Nucleus accumbens (tissue), 56 donors: ENCODE measurements at regions not wholly inside any gene's neighbourhood (a gene's known extent, or its start where the extent isn't known, plus 50 kb on each side); places are given as distances from the start of the nearest gene placed in this dataset.

ENCODE experiments used
- DNase-seq, 56 donors: peaks; one replicate each; lab custom pipeline; 2025; lab: John Stamatoyannopoulos, UW

DNA sequence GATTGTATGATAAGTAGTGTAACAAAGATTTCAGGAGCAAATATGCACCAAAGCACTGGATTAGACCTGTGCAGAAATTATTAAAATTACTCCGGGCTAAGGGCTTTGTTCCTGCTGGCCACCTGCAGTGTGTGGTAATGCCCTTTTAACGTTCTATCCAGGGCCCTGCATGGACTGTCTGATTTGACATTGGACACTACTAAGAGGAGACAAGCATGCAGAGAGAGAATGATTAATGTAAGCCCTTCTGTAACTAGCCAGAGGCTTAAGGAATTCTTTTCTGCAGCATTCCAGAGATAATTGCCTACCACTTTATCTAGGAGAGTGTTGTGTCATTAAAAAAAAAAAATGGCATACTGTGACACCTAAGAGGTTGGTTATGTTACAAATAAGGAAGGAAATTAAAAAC, 117.0 kb downstream of the PCDH7 start:
- no peak for DNase-seq

DNA sequence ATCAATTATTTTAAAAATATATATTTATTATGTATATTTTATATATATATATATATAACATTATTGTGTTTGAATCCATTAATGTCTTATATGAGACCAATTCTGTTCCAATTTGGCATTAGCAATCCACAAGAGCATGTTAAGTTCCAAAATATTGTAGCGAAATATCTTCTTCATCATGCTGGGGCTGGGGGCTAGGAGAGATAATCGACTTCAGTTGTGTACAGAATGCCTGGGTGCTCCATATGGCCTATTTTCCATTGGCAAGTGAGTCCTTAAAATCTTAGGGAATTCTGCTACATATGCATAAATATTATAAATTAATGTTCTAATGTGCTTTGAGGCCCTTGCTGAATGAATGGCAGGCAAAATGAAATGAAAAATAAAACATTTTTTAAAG, 117.7 kb downstream of the PCDH7 start:
- DNase-seq = no peak

DNA sequence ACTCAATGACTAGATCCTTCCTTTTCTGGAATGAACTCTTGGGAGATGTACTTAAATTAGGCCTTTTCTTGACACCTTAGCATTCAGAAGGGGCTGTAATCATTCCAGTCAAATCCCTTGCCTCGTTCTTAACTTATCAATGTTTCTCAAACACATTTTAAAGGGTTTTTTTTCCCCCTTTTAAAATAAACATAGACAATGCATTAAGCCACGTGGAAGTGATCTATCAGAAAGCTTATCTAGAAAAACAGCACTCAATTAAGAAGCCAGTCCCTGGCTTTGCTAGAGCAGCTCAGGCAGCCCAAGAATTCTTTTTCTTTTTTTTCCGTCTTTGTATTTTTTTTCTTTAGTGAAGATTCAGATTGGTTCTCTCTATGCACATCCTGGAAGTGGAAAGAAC, 118.2 kb downstream of the PCDH7 start:
- no peak for DNase-seq

DNA sequence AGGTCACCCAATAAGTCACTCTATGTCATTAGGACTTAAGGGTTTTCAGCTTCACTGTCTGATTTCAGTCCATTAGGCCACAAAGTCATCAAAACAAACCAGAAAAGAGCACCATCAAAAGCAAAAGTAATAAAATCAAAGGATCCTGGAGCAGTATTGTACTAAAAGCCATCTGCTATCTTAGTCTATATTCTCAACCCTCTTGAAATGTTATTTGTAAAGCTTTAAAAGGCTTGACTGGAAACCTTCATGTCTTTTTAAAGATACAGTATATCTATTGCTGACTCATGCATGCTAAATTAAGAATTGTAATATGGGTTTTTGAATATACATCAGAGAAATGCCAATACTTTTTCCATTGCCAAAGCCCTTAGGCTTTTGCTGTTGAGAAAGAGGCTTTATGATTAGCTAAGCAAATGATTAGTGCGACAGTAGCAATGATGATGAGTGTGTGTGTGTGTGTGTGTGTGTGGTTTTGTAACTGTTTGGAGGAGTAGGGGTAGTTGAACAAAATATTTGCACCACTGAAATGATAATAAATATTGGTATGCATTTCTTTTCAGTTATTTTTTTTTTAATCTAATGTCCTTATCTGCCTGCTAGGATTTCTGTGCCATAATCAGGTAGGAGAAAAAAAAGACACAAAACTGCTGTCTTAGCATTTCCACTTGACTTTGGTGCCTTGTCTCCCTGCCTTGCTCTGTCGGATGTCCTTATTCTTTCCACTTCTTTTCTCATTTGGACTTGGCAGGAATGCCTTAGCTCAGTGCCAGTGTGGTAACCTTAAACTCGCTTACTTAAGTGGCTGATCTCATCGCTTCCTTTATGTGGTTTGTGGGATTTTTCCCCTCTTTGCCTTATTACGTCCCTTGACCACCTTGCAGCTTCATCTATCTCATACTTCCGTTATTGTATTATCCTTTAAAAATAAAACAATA, 119.7 kb downstream of the PCDH7 start:
- DNase-seq = no peak

DNA sequence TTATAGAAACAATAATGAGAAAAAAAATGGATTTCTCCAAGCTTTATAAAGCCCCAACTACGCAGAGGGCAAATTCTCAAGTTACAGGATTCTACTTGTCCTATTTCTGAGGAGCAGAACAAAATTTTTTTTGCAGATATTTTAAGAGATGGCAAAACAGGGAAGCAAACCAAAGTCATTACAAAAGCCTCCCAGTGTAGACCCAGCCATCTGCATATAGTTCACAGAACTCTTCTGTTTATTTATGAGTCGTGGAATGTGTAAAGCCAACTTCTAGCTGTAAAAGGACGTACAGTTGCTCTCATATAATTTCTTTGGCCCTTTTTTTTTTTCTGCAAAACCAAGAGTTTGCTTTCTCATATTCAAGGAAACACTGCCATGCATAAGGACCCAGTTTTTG, 120.4 kb downstream of the PCDH7 start:
- no peak for DNase-seq

DNA sequence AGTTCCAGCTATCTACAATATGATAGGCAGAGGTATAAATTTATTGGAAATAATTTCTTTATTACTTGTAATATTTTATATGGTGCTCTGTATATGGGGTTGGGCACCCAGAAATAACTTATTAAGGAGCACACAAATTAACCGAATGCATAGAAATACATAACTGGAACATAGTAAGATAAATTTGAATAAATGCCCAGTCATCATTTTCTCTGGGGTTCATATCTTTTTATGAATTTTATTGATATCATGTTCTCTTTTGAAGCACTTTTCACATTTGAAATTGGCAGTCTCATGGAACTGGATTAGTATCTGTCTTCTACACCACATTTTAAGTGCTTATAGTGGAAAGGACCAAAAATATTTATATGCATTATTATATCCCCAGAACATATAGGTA, 122.0 kb downstream of the PCDH7 start:
- no peak for DNase-seq

DNA sequence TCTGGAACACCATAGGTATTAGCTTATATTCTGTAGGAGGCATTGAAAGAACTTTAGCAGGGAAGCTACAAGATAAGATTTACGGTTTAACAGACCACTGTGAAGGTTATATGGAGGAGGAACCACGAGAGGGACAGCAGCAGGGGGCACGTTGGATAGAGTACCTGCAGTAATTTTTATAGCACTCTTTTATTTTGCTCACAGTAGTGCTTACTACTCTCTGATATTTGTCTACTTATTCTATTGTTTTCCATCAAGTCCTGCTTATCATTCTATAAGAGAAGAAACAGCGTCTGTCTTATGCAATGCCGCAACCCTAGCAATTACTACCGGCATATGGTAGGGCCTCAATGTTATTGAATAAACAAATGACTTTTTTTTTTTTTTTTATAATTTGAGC, 122.5 kb downstream of the PCDH7 start:
- DNase-seq = no peak

DNA sequence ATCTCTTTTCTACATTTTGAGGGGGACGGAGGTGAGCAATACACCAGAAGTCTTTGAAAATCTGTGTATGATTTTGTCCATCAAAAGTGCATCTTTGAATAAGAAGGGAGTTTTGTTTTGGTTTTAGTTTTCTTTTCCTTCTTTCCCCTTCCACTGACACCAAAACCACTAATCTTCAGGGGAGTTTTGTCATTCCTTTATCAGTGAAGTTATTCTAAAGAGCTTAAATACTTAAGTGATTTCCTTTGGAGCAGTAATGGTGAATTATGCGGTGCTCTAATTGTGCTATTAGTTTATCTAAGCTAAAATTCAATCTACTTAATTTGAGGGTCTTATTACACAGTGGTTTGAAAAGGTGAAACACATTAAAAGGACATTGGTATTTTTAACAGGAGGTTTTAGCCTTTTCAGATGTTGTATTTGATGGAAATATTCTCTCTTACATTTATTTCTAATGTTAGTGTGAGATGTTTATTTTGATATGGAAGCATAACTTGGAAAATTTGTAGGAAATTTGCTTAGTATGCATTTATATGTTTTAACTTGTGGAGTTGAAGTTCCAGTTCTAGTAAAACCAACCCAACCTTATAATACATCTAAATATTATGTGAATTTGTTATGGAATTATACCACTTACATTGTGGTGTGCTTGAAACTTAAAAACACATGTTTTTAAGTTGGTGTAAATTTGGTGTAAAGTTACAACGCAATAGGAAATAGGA, 124.9 kb downstream of the PCDH7 start:
- DNase-seq = no peak

DNA sequence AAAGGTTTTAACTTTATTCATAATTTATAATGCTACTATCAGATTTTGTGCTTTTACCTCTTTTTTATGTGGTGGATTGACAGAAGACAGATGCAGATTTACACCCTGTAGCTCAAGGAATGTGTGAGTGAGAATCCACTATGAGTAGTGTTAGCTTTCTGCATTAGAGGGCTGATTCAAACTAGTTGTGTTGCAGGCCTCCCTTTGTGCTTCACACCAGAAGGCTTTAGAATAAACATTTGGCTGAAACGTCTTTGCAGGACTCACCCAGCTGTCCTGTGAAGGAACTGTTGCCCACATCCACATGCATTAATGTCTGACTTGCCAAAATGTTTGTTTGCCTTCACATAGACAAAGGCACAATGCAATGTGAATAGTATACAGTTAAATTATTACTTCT, 127.0 kb downstream of the PCDH7 start:
- DNase-seq = no peak

DNA sequence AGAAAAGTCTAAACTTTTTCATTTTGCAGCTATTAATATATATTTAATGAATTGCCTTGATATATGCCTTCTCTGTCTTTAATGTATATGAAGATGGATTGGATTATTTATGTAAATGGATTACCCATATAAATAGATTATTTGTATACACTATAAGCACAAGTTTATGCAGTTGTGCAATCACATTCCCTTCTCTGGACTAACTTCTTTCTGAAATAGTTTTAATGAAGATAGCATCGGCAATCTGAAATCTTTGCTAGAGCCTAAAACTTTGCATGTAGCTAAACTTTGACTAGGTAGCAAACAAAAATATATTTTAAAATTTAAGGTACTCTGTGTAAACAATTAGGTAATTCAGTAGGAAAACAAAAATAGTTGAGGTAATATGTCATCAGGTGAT, 127.8 kb downstream of the PCDH7 start:
- no peak for DNase-seq

DNA sequence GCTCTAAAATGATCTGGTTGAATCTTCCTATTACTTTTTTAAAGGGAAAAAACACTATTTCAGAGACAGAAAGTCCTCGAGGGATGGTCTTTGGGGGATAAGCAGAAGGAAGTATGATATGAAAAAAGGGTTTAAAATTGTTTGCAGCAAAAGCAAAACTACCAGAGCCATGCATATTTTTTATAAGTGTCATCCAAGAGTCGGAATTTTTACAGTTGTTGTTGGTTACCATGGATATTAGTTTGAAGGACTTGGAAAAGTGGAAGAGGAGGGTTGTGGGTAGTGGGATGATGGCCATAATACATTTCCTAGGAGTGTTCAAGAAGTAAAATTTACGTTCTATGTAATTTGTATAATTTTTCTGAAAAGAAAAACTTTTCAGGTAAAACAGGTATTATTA, 134.4 kb downstream of the PCDH7 start:
- DNase-seq = no peak

DNA sequence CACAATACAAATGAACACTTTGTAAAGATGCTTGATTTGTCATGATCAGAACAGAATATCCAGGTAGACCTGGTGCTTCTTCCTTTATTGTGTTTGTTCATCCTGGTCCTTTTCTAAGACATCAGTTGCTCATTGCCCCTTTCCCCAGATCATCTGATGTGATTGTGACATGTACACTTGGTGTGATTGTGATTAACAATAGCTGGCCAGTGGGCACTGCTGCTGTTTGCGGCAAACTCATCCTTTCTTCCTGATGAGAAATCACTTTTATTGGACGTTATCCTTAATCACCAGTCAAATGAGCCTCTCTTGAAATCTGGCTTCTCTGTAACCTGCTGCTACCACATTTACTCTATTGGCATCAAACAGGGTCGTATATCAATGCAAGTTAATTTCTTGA, 135.1 kb downstream of the PCDH7 start:
- DNase-seq = no peak

DNA sequence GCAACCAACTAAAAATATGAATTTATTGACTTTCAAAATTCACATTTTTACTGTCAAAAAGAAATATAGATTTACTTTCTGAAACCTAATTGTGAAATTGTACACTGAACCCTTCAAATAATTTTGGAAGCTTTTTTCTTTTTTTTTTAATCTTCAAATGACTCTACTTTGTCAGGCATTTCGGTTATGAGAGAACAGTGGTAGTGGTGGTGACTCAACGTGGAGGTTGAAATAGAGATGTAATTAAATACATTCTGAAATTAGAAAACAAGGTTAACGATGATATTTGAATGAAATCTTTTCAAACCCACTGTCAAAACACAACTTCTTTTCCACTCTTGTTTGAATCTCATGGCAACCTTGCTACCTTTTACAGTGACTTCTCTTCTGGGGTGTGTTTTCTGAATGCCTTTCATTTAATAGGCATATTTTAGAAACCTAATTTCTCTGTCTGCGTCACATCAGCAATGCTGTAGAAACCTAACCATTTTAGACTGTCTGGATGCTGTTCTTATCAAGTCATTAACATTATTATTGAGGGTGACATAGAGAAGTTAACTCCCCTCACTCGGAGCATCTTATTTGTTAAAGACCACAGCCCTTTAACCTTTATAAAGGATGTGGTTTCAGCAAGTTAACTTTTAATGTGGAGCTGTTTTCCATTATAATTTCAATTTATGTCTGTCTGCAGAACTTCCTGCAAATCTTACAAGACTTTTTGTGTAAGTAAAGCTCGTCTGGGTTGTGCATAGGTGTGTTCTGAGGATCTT, 136.8 kb downstream of the PCDH7 start:
- DNase-seq = peak in 3 of 56 donors; percentile 2 to 13 (median 4)

DNA sequence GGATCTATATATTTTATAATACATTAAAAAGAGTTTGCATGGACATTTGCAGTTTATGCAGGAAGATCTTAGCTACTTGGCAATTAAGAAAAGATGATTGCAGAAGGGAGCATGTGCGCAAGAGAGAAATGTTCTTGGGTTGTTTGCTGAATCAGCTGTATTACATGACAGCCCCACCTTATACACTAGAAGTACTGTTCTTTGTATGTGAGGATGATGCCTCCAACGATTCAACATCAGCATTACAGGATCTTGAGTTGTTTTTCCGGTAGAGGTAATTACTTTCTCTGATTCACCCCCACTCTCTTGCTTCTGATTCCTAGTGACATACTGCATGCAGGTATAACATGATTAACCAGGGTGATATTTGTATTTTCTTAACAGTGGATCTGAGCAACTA, 140.8 kb downstream of the PCDH7 start:
- no peak for DNase-seq

DNA sequence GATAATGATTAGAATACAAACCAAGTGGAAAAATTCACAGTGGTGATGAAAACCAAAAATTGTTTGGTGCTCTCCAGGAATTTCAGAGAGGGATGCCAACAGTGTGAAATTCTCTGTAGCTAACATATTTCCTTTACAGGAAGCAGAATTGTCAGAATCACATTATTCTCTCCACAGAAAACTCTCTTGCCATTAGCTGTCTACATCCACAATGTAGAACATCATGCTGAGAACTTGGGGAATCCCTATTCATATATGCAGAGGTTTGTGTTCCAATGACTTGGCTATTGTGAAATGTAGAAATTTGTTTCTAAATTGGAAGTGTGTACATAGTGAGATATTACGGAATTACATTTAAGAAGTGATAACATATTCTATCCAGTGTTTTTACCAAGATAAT, 142.0 kb downstream of the PCDH7 start:
- DNase-seq = no peak

DNA sequence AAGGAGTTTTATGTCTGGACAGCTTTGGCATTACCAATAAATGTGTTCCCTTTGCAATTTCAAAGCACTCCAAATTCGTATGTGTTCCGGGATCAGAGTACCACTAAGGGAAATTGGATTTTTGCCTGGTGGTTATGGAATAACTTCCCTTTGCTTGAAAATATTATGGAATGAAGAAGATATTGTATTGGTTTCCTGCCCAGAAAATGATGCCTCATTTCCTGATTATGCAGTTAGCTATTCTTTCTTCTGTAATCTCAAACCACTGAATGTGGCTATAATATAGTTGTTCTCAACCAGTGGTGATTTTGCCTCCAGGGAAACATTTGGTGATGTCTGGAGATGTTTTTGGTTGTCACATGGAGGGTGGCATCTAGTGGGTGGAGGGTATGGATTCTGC, 142.9 kb downstream of the PCDH7 start:
- DNase-seq = no peak

DNA sequence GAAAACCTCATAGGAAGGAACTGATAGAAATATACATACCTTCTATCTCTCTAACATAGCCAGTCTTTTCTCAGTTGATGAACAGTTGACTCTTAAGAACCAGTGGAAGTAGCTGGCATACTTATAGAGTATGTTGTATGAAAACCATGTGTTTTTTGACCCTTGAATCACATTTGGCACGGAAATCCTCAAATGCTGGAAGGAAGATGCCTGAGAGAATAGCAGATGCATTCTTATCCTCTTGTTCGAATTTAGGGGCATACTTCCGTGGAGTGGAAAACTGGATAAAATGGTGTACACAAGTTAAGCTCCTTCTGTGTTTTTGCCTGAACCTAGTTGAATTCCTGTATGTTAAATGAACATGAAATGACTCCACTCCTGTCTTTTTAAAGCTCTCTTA, 145.5 kb downstream of the PCDH7 start:
- DNase-seq = no peak

DNA sequence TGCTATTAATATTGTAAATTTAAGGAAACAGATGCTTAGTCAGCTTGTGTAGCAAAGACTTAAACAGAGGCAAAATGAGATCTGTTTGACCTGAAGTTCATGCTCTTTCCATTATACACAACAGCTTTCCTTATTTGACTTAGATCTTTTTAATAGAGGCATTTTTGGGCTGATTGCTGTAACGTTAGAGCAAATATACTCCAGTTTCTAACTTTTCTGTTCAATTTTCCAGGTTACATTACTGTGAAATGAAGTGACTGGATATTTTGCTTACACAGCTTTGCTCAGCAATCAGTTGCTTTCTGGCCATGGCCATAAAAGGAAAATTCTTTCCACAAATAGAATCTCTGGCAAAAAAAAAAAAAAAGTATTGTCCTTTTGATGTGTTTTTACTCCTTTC, 146.2 kb downstream of the PCDH7 start:
- no peak for DNase-seq

DNA sequence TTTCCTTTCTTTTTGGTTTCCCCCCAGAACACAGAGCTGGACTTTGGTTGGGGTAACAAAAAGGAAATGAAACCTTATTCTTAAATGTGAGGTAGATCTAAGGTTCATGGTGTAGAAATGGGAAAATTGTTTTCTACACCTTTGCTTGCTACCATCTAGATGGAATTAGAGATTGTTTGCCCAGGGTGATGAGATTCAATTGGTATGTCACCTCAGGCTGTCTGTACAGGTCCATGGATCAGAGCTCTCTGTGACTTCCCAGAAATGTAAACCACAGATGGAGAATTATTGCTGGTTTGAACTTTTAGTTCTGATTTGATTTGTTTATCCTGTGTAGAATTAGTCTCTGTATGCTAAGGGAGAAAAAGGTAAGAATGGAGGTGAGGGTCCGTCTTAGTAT, 146.7 kb downstream of the PCDH7 start:
- no peak for DNase-seq

DNA sequence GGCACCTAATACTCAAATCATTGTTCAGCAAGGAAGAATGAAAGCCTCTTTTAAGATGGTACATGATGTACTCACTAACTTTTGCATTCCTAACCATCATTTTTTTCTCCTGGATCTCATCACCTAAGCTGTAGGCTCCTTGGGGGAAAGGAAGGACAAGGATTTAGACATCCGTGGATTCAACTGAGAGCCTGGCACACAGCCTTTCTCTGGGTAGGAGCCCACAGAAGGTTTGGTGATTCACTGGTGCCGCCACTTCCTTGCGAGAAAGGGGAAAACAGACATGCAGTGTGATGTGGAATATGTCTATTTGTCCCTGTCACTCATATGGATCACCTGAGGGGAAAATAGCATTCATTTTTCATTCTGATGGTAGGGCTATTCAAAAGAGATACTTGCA, 147.3 kb downstream of the PCDH7 start:
- DNase-seq = no peak
